ENCODE measurements at regions not wholly inside any gene's neighbourhood (a gene's known extent, or its start where the extent isn't known, plus 50 kb on each side); places are given as distances from the start of the nearest gene placed in this dataset.

GRCh38 chr5:67813877-67814539, 401.5 kb upstream of the PIK3R1 start:
- Mint-ChIP-seq H3K27ac (no peak overlapping the region), H3K9me3 (no peaks in the 10 kb centered on the region), H3K27me3 (peaks cover 2% of the 10 kb centered on the region), H3K4me3 (no peak overlapping the region), H3K36me3 (ENCODE audit: low read depth) (no peaks in the 10 kb centered on the region), H3K4me1 (peaks cover 7% of the 10 kb centered on the region)
- DNase-seq (no peak), ATAC-seq (ENCODE audit: low read depth) (no peak)
- no peak for TF ChIP-seq CTCF (IDR thresholded peaks at IDR 0.05)
- ChIA-PET CTCF (no interaction called here), POLR2A (no interaction called here)
- intact Hi-C loops (cut with micrococcal nuclease): no loop called here

GRCh38 chr5:67809589-67809988, 406.0 kb upstream of the PIK3R1 start:
- Mint-ChIP-seq H3K27me3 (peaks cover 2% of the 10 kb centered on the region), H3K4me3 (no peak overlapping the region), H3K9me3 (no peaks in the 10 kb centered on the region), H3K27ac (no peak overlapping the region), H3K36me3 (ENCODE audit: low read depth) (no peaks in the 10 kb centered on the region), H3K4me1 (peaks cover 13% of the 10 kb centered on the region)
- CTCF ChIA-PET: no interaction called here
- TF ChIP-seq CTCF (IDR thresholded peaks at IDR 0.05): no peak
- ATAC-seq (ENCODE audit: low read depth): no peak
- POLR2A ChIA-PET: no interaction called here
- intact Hi-C loops (cut with micrococcal nuclease): no loop called here
- DNase-seq: no peak

- Mint-ChIP-seq H3K4me1 (peaks cover 13% of the 10 kb centered on the region), H3K36me3 (ENCODE audit: low read depth) (no peaks in the 10 kb centered on the region), H3K27ac (no peak overlapping the region), H3K4me3 (no peak overlapping the region), H3K27me3 (peaks cover 1% of the 10 kb centered on the region), H3K9me3 (no peaks in the 10 kb centered on the region)
- no peak for TF ChIP-seq CTCF (IDR thresholded peaks at IDR 0.05)
- DNase-seq (no peak), ATAC-seq (ENCODE audit: low read depth) (no peak)
- intact Hi-C loops (cut with micrococcal nuclease): no loop called here
- CTCF ChIA-PET: no interaction called here
- POLR2A ChIA-PET: no interaction called here
Measured at GRCh38 chr5:67808340-67808739, 407.2 kb upstream of the PIK3R1 start.

- H3K4me3 Mint-ChIP-seq: no peak overlapping the region
- H3K27ac Mint-ChIP-seq: no peak overlapping the region
- POLR2A ChIA-PET: no interaction called here
- H3K4me1 Mint-ChIP-seq: peaks cover 13% of the 10 kb centered on the region
- ATAC-seq (ENCODE audit: low read depth) (no peak), DNase-seq (no peak)
- H3K36me3 Mint-ChIP-seq (ENCODE audit: low read depth): no peaks in the 10 kb centered on the region
- TF ChIP-seq CTCF (IDR thresholded peaks at IDR 0.05): no peak
- H3K9me3 Mint-ChIP-seq: peaks cover 2% of the 10 kb centered on the region
- H3K27me3 Mint-ChIP-seq: no peaks in the 10 kb centered on the region
- intact Hi-C loops (cut with micrococcal nuclease): no loop called here
- CTCF ChIA-PET: interaction anchor here (0.5 kb wide), 1 partner anchor 1220 kb away, joined by 3 read pairs; no protein-coding TSS in a partner anchor
Measured at GRCh38 chr5:67807439-67807888, 408.1 kb upstream of the PIK3R1 start.

- Mint-ChIP-seq H3K4me1 (peaks cover 13% of the 10 kb centered on the region), H3K36me3 (ENCODE audit: low read depth) (no peaks in the 10 kb centered on the region), H3K27ac (no peak overlapping the region), H3K27me3 (no peaks in the 10 kb centered on the region), H3K4me3 (no peak overlapping the region), H3K9me3 (peaks cover 2% of the 10 kb centered on the region)
- ChIA-PET CTCF (no interaction called here), POLR2A (no interaction called here)
- intact Hi-C loops (cut with micrococcal nuclease): no loop called here
- no peak for DNase-seq
- ATAC-seq (ENCODE audit: low read depth): no peak
- TF ChIP-seq CTCF (IDR thresholded peaks at IDR 0.05): no peak
Measured at GRCh38 chr5:67806654-67807438, 408.7 kb upstream of the PIK3R1 start.

Data from activated B cell treated with CpG ODN at 0.5 μM for 24 hours (primary cell).